CD4-positive, alpha-beta T cell treated with Interleukin-6 for 4 hours (primary cell): ENCODE measurements at regions not wholly inside any gene's neighbourhood (a gene's known extent, or its start where the extent isn't known, plus 50 kb on each side); places are given as distances from the start of the nearest gene placed in this dataset.
"Not testable (repeated sequence)": the region's sequence is repeated elsewhere in the genome, so short reads cannot be mapped to it uniquely, and the experiment has no call there.

ENCODE experiments used
- DNase-seq: peaks from one replicate; pipeline ENCODE4 v3.0.0-alpha.2; 2020; ENCODE audit warnings: mixed read lengths

DNA sequence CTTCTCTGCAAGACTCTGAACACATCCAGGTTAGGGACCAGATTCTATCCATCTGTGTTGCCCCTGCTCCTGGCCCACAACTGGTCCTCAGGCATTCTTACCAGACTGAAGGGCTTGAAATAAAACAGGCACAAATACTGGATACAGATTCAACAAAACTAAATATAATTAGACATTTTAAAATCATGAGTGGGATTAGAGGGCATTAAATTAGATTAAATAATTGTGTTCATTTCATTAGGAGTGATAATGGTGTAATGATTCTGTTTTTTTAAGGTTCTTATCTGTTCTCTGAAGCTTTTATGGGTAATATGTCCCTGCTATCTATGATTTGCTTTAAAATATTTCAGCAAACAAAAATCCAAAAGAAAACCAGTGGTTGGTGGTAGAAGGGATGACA is 226.5 kb downstream of the IRS1 start:
- DNase-seq, result no peak

DNA sequence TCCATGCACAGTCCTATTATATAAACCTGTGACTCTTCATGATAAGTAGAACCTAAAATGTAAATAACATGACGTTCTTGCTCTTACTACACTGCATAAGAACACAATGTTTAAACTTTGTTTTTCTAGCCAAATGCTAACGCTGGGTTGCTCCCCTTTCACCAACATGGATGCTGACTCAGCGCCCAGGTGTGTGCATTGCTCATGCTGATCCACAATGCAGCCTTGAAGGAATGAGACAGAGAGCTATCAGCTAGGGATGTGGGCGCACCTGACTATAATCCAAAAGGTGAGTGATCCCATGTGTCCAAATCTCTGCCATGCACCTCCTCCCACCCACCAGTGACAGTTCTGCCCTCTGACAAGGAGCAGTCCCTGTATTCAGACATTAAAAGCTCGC is 235.0 kb downstream of the IRS1 start:
- no peak for DNase-seq

DNA sequence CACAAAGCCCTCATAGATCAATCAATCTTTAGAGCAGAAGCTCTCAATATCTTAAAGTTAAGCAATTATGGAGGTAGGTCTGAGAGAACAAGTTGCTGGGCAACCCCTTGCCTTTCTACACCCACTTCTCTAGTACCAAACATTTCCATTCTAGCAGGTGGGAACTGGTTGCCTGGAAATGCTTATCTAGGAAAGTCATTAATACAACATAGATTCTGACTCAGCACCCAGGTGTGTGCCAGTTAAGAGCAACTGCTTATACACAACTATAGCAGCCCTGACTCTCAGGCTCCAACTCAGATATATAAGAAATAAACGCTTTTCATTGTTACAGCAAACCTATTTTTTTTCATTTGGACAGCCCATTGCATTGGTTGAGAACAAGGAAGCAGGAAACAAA is 237.7 kb downstream of the IRS1 start:
- DNase-seq, result no peak

DNA sequence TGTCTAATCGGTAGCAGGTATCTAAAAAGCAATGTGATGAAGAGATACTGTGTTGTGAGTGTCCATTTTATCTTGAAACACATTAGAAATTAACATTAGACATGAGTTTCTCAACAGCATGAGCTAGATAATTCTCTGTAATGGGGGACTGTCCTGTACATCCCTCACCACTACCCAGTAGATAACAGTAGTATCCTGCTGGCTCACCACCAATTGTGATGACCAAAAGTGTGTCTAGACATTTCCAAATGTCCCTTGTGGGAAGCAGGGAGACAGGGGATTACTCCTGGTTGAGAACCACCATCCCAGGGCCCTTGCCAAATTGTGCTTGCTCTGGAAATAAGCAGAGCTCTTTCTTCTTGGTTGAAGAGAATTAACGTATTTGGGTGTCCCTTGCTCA is 239.3 kb downstream of the IRS1 start:
- DNase-seq, result no peak

DNA sequence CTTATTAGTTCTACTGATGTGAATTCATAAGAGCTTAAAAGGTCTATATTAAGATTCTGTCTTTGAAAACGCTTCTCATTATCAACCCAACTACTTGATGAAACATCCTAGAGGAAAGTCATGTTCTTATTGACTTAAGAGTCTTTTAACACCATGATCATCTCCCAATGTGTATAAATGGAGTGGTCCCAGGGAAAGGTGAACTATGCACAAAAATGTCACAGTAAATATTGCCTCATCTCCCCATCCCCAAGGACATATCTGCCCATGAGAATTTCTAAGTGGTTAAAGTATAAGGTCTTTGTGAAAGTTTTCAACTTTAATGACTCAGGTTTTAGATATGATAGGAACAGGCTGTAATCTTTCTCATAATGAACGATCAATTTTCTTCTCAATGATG is 240.1 kb downstream of the IRS1 start:
- DNase-seq, result no peak

DNA sequence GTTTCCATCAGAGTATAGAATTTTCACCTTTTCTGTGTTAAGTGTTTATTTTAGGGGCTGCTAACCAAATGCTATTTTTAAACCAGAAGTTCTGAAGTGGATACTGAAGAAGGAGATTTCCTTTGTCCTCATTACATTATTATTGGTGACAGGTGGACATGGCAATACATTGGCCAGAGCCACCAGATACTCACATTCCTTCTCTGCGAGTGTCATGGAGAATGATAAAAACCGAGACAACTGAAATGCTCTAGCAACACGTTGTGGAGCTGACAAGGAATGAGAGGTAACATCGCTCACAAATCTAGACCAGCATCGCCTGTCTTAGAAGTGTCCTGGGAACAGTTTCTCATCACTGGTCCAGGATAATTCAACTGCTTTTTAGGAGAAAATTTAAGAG is 241.2 kb downstream of the IRS1 start:
- DNase-seq, result no peak

DNA sequence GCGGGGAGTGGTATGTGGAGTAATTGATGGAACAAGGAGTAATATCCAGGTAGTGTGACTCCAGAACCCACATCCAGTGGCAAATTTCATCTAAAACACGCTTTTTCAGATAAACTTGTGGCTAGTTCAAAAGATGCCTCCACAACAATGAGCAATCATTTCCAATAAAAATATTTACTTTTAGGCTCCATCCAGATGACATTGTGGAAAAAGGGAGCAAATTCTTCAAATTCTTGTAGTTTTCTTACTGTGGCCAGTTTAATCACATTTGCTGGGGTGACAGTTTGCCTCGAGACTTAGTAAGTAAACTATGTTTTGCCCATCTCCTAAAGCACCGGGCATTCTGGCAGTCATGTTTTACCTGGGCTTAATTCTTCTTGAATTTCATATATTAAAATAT is 243.6 kb downstream of the IRS1 start:
- DNase-seq, result no peak

DNA sequence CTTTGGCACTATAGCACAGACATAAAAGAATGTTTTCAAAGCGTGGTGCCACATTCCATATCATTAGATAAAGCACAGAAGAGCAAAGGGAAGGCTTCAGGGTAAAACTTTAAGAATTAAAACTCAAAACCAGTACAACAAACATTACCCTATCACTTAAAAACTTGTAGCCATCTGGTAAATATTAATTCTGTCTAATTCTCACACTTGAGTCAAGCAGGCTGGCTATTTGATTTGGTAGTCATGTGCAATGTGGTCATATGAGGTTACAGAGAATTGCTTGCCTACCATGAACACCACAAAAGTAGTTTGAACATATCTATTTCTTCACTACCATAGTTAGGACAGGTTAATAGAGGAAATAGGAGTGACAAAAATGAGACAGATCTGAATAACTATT is 244.9 kb downstream of the IRS1 start:
- DNase-seq, result no peak

DNA sequence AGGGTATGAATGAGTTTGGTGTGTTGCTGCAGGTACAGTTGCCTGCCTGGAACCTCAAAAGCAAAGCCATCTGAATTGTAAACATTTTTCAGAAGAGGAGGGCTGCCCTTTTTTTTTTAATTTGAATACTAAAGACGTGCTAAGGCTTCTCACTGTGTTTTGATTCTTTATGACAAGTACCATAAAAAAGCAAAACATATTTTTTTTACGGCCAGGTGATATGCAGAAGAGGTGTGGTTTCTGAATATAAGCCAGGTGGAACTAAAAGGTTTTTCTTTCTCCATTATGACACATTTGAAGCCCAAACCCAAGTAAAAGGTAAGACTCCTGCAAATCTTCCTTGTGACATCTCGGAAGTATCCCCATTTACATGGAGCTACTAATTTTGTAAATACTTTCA is 246.3 kb downstream of the IRS1 start:
- no peak for DNase-seq

DNA sequence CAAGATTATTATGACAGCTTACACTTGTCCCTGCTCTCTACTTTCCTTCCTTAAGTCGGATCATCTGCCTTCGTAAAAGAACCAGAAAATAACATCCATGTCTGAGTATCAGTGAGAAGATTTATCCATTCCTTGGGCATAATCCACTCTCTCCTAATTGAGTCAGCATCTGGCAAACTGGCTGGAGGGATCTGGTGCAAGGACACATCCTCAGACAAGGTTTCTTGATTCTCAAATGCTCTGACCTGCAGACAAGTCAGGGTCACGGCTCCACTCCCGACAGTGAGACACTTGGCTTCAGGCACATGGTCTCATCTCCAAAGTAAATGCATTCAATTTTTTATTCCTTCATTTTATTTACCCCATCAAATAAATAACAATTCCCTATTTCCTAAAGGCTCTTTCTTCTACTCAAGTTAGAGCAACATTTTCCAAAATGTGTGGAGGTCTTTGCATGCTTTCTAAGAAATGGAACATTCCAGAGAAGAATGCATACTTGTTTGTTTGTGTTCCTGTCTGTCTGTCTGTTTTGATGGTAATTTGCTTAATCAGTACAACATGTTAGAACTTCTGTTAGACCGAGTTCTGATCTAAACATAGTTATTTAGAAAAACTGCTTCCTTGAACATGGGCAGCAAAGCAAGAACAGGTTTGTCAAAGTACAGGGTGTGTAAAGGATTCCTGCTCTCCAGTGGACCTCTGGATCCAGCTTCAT is 246.9 kb downstream of the IRS1 start:
- DNase-seq, result no peak

DNA sequence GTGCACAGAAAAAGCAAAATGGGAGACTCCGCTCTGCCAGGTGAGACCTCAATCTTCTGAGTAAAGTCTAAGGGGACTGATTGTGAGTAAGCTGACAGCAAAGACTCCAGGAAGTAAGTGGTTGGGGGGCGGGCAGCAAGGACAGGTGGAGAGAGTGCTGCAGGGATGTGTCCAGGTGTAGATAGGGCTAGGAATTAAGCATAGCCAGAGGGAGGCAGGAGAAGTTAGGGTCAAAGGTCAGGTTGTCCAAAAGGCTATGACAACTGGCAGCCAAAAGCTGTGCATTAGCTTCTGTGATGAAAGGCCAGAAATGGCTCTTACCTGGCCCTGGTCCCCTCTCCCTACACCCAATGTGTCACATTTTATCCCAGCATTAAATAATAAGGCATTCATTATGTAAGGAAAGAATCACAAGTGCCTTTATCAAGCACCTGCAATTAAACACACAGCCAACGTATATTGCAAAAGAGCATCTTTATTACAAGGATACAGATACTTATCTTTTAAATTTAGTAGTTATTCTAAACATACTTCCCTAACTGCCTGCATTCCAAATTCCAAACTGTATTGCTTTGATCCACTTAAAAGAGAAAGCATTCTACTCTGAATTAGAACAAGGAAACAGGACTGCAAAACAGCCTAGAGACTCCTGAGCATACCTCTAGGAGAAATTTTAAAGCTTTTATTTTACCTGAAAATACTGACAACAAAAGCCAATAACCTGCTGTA is 247.9 kb downstream of the IRS1 start:
- no peak for DNase-seq

DNA sequence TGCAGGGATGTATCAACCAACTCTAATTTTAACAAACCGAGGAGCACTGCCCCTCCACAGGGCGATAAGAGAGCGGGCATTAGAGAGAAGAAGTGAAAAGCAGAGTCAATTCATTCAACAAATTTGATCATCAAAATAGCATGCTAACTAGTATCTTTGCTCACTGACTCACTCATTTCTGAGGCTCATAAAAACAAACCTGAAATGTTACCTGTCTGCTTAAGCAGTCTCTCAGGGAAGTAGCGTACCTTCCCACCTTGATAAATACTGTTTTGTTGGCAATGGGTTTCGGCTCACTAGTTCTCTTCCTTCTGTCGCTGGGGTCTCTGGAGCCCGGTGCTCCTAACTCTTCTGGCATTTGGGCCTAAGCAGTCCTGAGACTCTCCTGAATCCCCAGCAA is 248.8 kb downstream of the IRS1 start:
- DNase-seq, result no peak

DNA sequence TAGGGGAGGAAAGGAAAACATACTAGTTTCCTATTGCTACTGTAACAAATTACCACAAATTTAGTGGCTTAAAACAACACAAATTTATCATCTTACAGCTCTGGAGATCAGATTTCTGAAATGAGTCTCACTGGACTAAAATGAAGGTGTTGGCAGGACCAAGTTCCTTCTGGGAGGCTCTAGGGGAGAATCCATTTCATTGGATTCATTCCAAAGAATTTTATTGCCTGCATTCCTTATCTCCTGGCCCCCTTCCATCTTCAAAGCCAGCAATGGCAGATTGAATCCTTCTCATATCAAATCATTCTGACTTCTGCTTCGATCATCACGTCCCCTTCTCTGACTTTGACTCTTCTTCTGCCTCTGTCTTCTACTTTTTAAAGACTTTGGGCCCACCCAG is 250.9 kb downstream of the IRS1 start:
- no peak for DNase-seq

DNA sequence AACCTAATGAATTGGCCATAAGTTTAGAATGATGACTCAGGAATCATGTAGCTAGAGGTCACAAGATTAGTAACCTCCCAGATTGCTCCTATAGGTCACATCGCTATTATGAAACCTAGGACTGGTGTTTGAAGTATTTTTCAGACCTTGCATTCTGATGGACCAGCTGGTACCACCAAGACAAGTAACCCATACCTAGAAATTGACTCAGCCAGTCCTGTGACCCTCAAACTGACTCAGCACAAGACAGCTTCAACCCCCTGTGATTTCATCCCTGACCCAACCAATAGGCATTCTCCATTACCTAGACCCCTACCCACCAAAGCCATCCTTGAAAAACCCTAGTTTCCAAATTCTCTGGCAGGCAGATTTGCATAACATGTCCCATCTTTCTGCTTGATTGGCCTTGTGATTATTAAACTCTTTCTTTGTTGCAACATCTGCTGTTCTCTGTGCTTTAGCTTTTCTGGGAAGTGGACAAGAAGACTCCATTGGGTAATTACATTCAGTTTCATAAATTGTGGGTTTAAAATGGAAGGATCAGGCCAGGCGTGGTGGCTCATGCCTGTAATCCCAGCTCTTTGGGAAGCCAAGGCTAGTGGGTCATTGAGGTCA is 254.9 kb downstream of the IRS1 start:
- no peak for DNase-seq

DNA sequence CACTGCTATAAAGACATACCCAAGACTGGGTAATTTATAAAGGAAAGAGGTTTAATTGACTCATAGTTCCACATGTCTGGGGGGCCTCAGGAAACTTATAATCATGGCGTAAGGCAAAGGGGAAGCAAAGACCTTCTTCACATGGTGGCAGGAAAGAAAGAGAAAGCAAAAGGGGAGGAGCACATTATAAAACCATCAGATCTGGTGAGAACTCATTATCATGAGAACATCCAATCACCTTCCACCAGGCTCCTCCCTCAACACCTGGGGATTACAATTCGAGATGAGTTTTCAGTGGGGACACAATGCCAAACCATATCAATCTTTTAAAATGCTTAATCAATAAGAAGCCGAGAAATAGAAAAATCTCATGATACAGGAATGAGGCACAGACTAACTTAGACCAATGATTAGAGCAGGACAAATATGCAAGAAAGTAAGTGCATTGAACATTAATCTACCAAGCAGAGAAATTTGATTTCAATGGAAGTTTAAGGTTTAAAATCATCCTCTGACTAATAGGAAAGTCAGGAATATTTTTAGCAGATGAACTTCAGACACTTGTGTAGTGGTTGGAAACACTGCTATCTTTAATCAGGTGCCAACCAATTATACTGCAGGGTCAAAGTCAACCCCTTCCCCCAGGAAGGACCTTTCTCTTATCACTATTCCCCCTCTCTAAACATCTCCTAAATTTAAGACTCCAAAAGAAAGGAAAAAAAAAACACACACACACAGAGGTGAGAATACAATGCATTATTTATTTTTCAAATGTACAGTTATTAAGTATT is 259.2 kb downstream of the IRS1 start:
- DNase-seq, result no peak

DNA sequence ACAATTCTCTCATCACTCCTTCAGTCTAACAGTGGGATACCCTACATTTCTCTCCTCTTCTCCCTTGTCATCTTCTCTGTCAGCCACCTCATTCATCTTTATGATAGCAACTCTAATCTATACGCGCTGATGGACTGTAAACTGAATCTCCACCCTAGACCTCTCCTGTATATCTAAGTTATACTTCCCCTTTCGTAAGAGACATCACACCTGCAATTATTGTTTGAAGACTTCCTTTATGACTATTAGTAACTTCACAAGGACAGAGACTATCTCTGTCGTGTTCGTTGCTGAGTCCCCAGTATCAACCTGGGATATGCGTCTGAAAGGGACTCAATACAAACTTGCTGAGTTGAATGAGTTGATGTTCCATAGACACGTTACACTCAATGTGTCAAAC is 263.2 kb downstream of the IRS1 start:
- no peak for DNase-seq

DNA sequence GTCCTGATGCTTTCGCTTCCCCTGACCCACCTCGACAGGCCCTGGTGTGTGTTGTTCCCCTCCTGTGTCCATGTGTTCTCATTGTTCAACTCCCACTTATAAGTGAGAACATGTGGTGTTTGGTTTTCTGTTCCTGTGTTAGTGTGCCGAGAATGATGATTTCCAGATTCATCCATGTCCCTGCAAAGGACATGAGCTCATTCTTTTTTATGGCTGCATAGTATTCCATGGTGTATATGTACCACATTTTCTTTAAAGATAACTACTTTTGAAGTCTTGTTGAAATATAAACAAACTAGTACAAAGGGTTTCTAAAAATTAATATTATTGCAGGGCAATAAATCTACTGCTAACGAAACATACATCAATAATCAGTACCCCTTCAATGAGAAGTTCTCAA is 266.6 kb downstream of the IRS1 start:
- not testable (repeated sequence) for DNase-seq

DNA sequence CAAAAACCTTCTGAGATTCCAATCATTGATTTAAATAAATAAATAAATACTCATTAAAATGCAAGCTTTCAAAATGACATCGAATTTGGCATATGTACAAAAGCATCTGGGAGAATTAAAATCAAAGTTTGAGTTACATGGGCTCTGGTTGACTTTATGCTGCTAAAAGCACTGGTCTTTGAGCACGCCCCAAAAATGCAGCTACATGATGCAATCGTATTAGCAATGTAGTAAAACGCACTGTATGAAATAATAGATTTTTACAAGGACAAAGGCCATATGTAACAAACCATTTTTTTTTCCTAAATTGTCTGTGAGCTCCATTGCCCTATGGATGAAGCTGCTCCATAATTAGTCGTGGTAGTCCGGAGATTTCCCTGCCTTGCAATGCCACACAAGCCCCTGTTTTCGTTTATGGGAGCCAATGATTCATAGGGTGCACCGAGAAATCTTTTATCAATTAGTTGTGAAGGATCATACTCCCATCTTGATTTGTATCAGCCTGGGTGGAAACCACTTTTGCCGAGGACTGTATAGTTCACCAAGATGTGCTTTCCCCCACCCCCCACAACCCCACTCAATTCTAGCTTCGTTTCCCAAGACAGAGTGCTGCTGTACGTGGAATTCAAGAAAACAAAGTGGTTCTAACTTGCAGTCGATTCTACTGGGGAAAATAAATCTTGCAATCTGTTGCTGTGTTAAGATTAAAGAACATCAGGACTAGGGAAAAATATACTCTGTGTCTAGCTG is 268.4 kb downstream of the IRS1 start:
- no peak for DNase-seq

DNA sequence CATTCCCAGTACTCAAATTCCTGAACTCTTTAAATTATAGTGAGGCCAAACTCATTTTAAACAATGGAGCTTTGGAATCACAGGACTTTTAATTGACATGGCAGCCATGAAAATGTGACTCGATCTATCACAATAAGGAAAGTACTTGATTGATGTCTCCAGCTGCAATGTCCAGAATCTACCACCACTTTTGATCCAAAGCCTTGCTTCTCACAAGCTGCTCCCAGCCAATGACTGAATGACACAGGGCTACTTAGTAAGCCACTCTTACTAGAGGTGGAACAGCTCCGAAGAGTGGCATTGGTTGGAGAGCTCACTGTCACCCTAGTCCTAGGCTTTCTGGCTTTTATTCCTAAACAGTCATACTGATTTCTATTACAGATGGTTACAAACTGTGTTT is 270.1 kb downstream of the IRS1 start:
- no peak for DNase-seq

DNA sequence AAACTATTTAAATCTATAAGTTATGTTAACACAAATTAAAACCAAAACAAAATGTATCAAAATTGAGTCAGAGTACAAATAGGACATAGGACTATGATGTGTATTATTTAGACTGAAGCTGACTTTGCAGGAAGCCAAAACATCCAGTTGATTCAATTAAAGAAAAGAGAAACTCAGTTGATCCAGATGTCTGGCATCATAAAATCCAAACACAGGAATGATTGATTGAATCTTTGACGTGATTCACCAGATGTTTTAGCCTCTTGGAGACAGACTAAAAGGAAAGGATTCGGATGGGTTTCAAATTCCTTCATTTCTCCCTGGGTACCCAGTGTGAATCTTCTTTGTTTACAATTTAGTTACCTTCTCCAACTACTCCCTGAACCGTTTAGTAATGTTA is 272.9 kb downstream of the IRS1 start:
- DNase-seq, result no peak

DNA sequence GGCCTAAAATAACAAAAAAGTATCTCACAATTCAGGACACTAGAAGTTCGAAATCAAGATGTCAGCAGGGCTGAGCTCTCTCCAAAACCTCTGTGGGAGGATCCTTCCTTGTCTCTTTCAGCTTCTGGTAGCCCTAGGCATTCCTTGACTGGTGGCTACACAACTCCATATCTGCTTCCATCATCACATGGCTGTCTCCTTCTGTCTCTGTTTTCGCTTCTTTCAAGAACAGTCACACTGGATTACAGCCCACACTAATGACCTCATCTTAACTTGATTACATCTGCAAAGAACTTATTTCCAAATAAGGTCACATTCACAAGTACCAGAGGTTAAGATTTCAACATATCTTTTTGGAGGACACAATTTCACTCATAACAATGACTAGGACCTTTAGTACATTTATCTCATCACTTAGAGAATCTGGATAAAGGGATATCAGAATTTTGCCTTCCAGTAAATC is 275.2 kb downstream of the IRS1 start:
- no peak for DNase-seq

DNA sequence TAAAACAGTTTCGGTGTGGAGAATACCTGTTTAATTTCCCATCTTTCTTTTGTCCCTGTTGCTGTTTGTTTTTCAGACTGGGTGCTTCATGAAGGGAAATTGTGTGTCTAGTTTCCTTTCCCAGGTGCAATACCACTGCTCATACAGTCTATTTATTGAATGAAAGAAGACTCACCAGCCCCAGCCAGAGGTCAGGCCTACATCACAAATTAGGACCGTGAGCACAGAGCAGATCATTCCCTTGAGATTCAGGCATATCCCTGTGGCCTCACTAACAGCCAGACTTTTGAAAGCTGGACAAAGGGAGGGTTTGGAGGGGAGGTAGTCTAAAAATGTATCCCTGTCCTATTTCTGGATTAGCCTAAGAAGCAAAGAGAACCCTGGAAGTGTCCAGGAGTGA is 278.9 kb downstream of the IRS1 start:
- DNase-seq, result no peak
